Glutamatergic neuron (in vitro differentiated cells): ENCODE measurements at regions not wholly inside any gene's neighbourhood (a gene's known extent, or its start where the extent isn't known, plus 50 kb on each side); places are given as distances from the start of the nearest gene placed in this dataset.

Source experiments
- DNase-seq: peaks from one replicate; pipeline ENCODE4 v3.0.0; 2022
- H3K27ac Mint-ChIP-seq: one replicate; pipeline ENCODE4 v1.8.0; 2020; ENCODE audit warnings: mild to moderate bottlenecking, mixed read lengths, inconsistent platforms; ENCODE audit not compliant: unreplicated experiment
- H3K27me3 Mint-ChIP-seq: one replicate; pipeline ENCODE4 v1.8.0; 2020; ENCODE audit warnings: mild to moderate bottlenecking, moderate library complexity, mixed read lengths, inconsistent platforms; ENCODE audit not compliant: unreplicated experiment
- H3K36me3 Mint-ChIP-seq: one replicate; pipeline ENCODE4 v1.8.0; 2020; ENCODE audit warnings: mild to moderate bottlenecking, mixed read lengths, inconsistent platforms; ENCODE audit not compliant: unreplicated experiment
- H3K4me1 Mint-ChIP-seq: one replicate; pipeline ENCODE4 v1.8.0; 2020; ENCODE audit warnings: mild to moderate bottlenecking, low read depth, mixed read lengths, inconsistent platforms; ENCODE audit not compliant: unreplicated experiment
- H3K4me3 Mint-ChIP-seq: one replicate; pipeline ENCODE4 v1.8.0; 2020; ENCODE audit warnings: mild to moderate bottlenecking, mixed read lengths, inconsistent platforms; ENCODE audit not compliant: unreplicated experiment
- H3K9me3 Mint-ChIP-seq: one replicate; pipeline ENCODE4 v1.8.0; 2020; ENCODE audit warnings: mild to moderate bottlenecking, moderate library complexity, mixed read lengths, inconsistent platforms; ENCODE audit not compliant: unreplicated experiment
- CTCF ChIP-seq: fragments of 200-600 bp; sonication (generic); IDR thresholded peaks from one replicate; pipeline ENCODE4 v1.5.0; 2021; ENCODE audit not compliant: partially characterized antibody, unreplicated experiment

- no peak for TF ChIP-seq CTCF
- Mint-ChIP-seq H3K36me3 (no peaks in the 10 kb centered on the region), H3K9me3 (peaks cover 2% of the 10 kb centered on the region), H3K4me1 (peaks cover 9% of the 10 kb centered on the region), H3K4me3 (no peak overlapping the region), H3K27me3 (no peaks in the 10 kb centered on the region), H3K27ac (no peak overlapping the region)
- no peak for DNase-seq
These were observed 449.3 kb downstream of the ADAMTS20 start for GRCh38 chr12:43102546-43103264.

GRCh38 chr12:43100231-43100630 is 451.8 kb downstream of the ADAMTS20 start:
- TF ChIP-seq CTCF = no peak
- no peak overlapping the region for H3K27ac Mint-ChIP-seq
- H3K36me3 Mint-ChIP-seq = no peaks in the 10 kb centered on the region
- DNase-seq = no peak
- peaks cover 20% of the 10 kb centered on the region for H3K4me1 Mint-ChIP-seq
- no peak overlapping the region for H3K4me3 Mint-ChIP-seq
- peaks cover 1% of the 10 kb centered on the region for H3K9me3 Mint-ChIP-seq
- peaks cover under 1% of the 10 kb centered on the region for H3K27me3 Mint-ChIP-seq

DNA sequence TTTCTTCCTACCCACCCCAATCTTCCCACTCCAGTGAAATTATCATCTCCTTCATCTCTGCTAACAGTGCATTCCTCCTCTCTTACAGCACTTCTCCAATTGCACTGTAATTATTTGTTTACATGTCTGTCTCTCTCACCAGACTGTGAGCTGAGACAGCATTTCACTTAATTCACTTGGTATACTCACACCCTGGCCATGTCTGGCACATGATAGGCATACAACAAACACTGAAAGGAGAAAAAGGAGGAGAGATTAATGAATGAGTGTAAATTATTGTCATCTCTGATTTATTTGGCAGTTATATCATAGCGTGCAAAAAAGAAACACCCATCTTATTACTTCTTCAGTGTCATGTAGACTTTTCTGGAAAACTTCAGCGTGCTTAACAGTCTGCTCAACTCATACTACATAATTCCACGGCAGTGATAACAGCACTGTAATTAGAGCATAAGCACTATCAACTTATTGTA is 452.3 kb downstream of the ADAMTS20 start:
- peaks cover 1% of the 10 kb centered on the region for H3K27me3 Mint-ChIP-seq
- H3K4me1 Mint-ChIP-seq = peaks cover 24% of the 10 kb centered on the region
- H3K27ac Mint-ChIP-seq = no peak overlapping the region
- H3K9me3 Mint-ChIP-seq = peaks cover 2% of the 10 kb centered on the region
- no peaks in the 10 kb centered on the region for H3K36me3 Mint-ChIP-seq
- TF ChIP-seq CTCF = no peak
- no peak overlapping the region for H3K4me3 Mint-ChIP-seq
- DNase-seq = no peak

- no peak overlapping the region for H3K27ac Mint-ChIP-seq
- H3K4me1 Mint-ChIP-seq = peaks cover 24% of the 10 kb centered on the region
- no peak overlapping the region for H3K4me3 Mint-ChIP-seq
- no peak for DNase-seq
- H3K9me3 Mint-ChIP-seq = peaks cover 2% of the 10 kb centered on the region
- H3K36me3 Mint-ChIP-seq = no peaks in the 10 kb centered on the region
- peaks cover 1% of the 10 kb centered on the region for H3K27me3 Mint-ChIP-seq
- TF ChIP-seq CTCF = no peak
These were observed 453.0 kb downstream of the ADAMTS20 start for GRCh38 chr12:43098766-43099550.

DNA sequence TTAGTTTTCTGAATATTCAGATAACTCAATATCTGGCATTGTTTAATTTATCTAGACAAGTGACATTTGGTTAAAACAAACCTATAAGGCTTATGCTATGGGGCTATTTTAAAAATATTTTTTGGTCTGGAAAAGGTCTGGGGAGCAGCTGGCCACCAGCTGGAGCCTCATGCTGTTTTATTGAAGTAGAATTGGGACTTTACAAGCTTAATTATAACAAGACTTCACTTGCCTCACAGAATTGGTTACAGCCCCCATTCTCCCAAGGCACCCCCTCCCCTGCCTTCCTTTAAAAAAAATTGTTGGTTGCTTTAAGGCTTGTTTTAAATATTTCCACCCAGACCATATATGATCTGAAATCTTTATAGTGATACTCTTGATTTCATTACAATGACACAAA is 453.9 kb downstream of the ADAMTS20 start:
- Mint-ChIP-seq H3K4me1 (peaks cover 24% of the 10 kb centered on the region), H3K27me3 (peaks cover 1% of the 10 kb centered on the region), H3K4me3 (no peak overlapping the region), H3K27ac (no peak overlapping the region), H3K36me3 (no peaks in the 10 kb centered on the region), H3K9me3 (peaks cover 2% of the 10 kb centered on the region)
- DNase-seq = no peak
- no peak for TF ChIP-seq CTCF
